Central memory CD8-positive, alpha-beta T cell (primary cell): ENCODE measurements at regions not wholly inside any gene's neighbourhood (a gene's known extent, or its start where the extent isn't known, plus 50 kb on each side); places are given as distances from the start of the nearest gene placed in this dataset.

ENCODE experiments used
- ATAC-seq: fragments of 150-1000 bp; cut with Tn5 transposase; replicated peaks from 2 replicates; pipeline ENCODE4 v1.10.0; 2022; ENCODE audit warnings: mild to moderate bottlenecking, moderate FRiP score, moderate number of reproducible peaks; ENCODE audit not compliant: poor library complexity, severe bottlenecking; ENCODE audit errors: extremely low read depth
- DNase-seq, 2 donors: peaks; one replicate each; pipeline ENCODE4 v3.0.0; 2021; ENCODE audit warnings: low spot score in 2 of 2
- H3K27ac Mint-ChIP-seq: one replicate; pipeline ENCODE4 v1.8.0; 2022; ENCODE audit warnings: low read depth, mild to moderate bottlenecking, moderate library complexity, mixed read lengths
- H3K27me3 Mint-ChIP-seq: one replicate; pipeline ENCODE4 v1.8.0; 2022; ENCODE audit warnings: mixed read lengths
- H3K36me3 Mint-ChIP-seq: one replicate; pipeline ENCODE4 v1.8.0; 2022; ENCODE audit warnings: mild to moderate bottlenecking, moderate library complexity, mixed read lengths; ENCODE audit not compliant: insufficient read depth
- H3K4me1 Mint-ChIP-seq: one replicate; pipeline ENCODE4 v1.8.0; 2022; ENCODE audit warnings: mixed read lengths
- H3K4me3 Mint-ChIP-seq: one replicate; pipeline ENCODE4 v1.8.0; 2022; ENCODE audit warnings: mild to moderate bottlenecking, moderate library complexity, mixed read lengths
- H3K9me3 Mint-ChIP-seq: one replicate; pipeline ENCODE4 v1.8.0; 2022; ENCODE audit warnings: mixed read lengths

DNA sequence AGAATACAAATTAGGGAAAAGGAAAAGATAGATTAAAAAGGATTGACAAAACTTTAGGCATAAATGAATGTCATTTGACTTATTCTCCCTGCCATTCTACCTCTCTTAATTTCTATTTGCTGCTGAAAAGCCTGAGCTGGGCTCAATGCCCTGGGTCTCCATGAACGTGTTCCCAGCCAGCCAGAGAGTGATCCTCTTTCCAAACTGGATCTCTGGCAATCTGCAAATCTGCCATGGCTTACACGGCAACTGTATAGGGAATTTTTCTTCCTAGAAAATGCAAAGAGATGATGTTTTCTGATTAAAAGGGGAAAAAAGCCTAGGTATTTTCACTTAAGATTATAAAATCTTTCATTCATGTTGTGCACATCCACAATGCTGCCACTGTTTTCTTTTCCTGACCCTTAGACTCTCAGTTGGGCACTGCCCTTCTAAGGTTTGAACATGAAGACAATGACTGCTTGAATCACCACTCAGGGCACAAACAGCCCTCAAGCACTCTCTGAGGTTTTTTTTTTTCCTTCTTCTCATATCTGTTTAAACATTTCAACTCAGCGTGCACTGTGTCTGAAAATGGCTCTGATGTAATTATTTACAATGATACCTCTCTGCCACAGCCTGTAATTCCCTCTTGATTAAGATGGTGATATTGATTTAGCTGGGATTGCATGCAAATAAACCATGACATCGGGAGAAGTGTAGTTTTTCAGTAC is 60.3 kb downstream of the DACT1 start:
- Mint-ChIP-seq H3K27me3 (peaks cover 33% of the 10 kb centered on the region), H3K36me3 (no peaks in the 10 kb centered on the region), H3K4me1 (no peaks in the 10 kb centered on the region), H3K9me3 (no peaks in the 10 kb centered on the region), H3K27ac (no peak overlapping the region), H3K4me3 (no peak overlapping the region)
- ATAC-seq (no peak), DNase-seq (no peak)

- Mint-ChIP-seq H3K36me3 (no peaks in the 10 kb centered on the region), H3K27ac (no peak overlapping the region), H3K4me3 (no peak overlapping the region)
Observed at GRCh38 chr14:58699681-58700205, 62.0 kb downstream of the DACT1 start.

DNA sequence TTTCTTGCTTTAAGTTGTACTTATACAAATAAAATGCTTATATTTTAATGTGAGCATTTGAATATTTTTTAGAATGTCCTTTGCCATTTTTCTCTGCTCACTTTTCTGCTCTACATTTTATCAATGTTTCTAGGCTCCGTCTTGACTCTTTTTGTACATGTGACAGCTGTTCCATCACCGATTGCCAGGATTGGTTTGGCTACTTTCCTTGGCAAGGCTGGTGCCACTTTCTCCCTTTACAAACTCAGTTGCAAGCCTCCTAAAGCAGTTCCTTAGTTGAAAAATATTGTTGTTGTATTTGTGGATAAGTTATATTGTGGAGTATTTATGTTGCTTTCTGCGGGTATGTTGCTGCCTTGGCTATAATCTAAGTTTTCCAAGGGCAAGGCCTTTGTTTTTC is 63.4 kb downstream of the DACT1 start:
- Mint-ChIP-seq H3K9me3 (no peaks in the 10 kb centered on the region), H3K36me3 (no peaks in the 10 kb centered on the region), H3K27me3 (peaks cover 8% of the 10 kb centered on the region), H3K27ac (no peak overlapping the region), H3K4me1 (no peaks in the 10 kb centered on the region), H3K4me3 (no peak overlapping the region)
- DNase-seq, result no peak
- ATAC-seq, result no peak

More at GRCh38 chr14:58699681-58700205, 62.0 kb downstream of the DACT1 start:
- H3K4me1 Mint-ChIP-seq, result no peaks in the 10 kb centered on the region
- ATAC-seq, result no peak
- no peaks in the 10 kb centered on the region for H3K9me3 Mint-ChIP-seq
- DNase-seq, result no peak
- peaks cover 17% of the 10 kb centered on the region for H3K27me3 Mint-ChIP-seq

DNA sequence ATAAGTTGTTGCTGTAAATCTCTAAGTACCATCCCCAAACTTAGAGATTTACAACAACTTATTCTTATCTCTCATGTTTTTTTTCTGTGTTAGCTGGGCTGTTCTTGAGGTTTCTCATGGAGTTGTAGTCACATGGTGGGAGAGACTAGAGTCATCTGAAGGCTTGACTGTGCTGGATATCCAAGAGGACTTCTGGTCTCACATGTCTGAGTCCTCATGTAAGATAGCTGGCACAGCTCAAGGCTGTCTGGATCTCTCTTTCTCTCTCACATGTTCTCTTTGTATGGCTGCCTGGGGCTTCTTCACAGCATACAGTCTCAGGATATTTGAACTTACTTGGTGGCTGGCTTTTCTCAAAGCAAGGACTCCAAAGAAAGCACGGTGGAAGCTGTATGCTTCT is 63.8 kb downstream of the DACT1 start:
- H3K4me3 Mint-ChIP-seq, result no peak overlapping the region
- H3K4me1 Mint-ChIP-seq, result no peaks in the 10 kb centered on the region
- no peak overlapping the region for H3K27ac Mint-ChIP-seq
- DNase-seq (no peak), ATAC-seq (no peak)
- no peaks in the 10 kb centered on the region for H3K9me3 Mint-ChIP-seq
- H3K36me3 Mint-ChIP-seq, result no peaks in the 10 kb centered on the region
- peaks cover 4% of the 10 kb centered on the region for H3K27me3 Mint-ChIP-seq

- H3K27ac Mint-ChIP-seq, result no peak overlapping the region
- ATAC-seq (no peak), DNase-seq (no peak)
- no peaks in the 10 kb centered on the region for H3K27me3 Mint-ChIP-seq
- no peaks in the 10 kb centered on the region for H3K4me1 Mint-ChIP-seq
- no peaks in the 10 kb centered on the region for H3K36me3 Mint-ChIP-seq
- no peaks in the 10 kb centered on the region for H3K9me3 Mint-ChIP-seq
- no peak overlapping the region for H3K4me3 Mint-ChIP-seq
Observed at GRCh38 chr14:58702441-58703160, 64.8 kb downstream of the DACT1 start.

- H3K27me3 Mint-ChIP-seq, result no peaks in the 10 kb centered on the region
- H3K9me3 Mint-ChIP-seq, result no peaks in the 10 kb centered on the region
- no peak overlapping the region for H3K4me3 Mint-ChIP-seq
- H3K27ac Mint-ChIP-seq, result no peak overlapping the region
- H3K36me3 Mint-ChIP-seq, result no peaks in the 10 kb centered on the region
- ATAC-seq (no peak), DNase-seq (no peak)
- H3K4me1 Mint-ChIP-seq, result no peaks in the 10 kb centered on the region
Observed at GRCh38 chr14:58703161-58703506, 65.4 kb downstream of the DACT1 start.

DNA sequence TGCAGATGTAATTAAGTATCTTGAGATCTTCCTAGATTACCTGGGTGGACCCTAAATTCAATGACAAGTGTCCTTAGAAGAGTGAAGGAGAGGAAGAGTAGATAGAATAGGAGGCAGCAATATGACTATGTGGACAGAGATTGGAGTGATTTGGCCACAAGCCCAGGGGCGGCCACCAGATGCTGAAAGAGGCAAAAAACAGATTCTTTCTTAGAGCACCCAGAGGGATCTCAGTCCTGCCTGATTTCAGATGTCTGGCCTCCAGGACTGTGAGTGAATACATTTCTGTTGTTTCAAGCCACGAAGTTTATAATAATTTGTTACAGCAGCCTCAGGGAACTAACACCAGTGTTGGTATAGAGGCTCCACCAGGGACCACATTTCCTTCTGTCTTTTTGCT is 67.3 kb downstream of the DACT1 start:
- DNase-seq (no peak), ATAC-seq (no peak)
- H3K9me3 Mint-ChIP-seq, result no peaks in the 10 kb centered on the region

GRCh38 chr14:58707949-58708348 is 70.2 kb downstream of the DACT1 start:
- no peak for DNase-seq
- no peaks in the 10 kb centered on the region for H3K4me1 Mint-ChIP-seq
- no peaks in the 10 kb centered on the region for H3K36me3 Mint-ChIP-seq
- no peak overlapping the region for H3K4me3 Mint-ChIP-seq
- no peak overlapping the region for H3K27ac Mint-ChIP-seq
- no peak for ATAC-seq
- peaks cover 9% of the 10 kb centered on the region for H3K27me3 Mint-ChIP-seq
- H3K9me3 Mint-ChIP-seq, result no peaks in the 10 kb centered on the region

More for the DNA sequence above, 67.3 kb downstream of the DACT1 start:
- Mint-ChIP-seq H3K27me3 (no peaks in the 10 kb centered on the region), H3K27ac (no peak overlapping the region), H3K4me3 (no peak overlapping the region), H3K36me3 (no peaks in the 10 kb centered on the region), H3K4me1 (no peaks in the 10 kb centered on the region)

- DNase-seq (no peak), ATAC-seq (no peak)
- Mint-ChIP-seq H3K36me3 (no peaks in the 10 kb centered on the region), H3K27ac (no peak overlapping the region), H3K27me3 (peaks cover 9% of the 10 kb centered on the region), H3K9me3 (no peaks in the 10 kb centered on the region), H3K4me3 (no peak overlapping the region), H3K4me1 (no peaks in the 10 kb centered on the region)
Observed at GRCh38 chr14:58709949-58710348, 72.2 kb downstream of the DACT1 start.

- Mint-ChIP-seq H3K27me3 (peaks cover 13% of the 10 kb centered on the region), H3K9me3 (no peaks in the 10 kb centered on the region), H3K4me3 (no peak overlapping the region), H3K36me3 (no peaks in the 10 kb centered on the region), H3K4me1 (peaks cover 2% of the 10 kb centered on the region), H3K27ac (no peak overlapping the region)
- DNase-seq (no peak), ATAC-seq (no peak)
Observed at GRCh38 chr14:58711382-58711781, 73.6 kb downstream of the DACT1 start.

DNA sequence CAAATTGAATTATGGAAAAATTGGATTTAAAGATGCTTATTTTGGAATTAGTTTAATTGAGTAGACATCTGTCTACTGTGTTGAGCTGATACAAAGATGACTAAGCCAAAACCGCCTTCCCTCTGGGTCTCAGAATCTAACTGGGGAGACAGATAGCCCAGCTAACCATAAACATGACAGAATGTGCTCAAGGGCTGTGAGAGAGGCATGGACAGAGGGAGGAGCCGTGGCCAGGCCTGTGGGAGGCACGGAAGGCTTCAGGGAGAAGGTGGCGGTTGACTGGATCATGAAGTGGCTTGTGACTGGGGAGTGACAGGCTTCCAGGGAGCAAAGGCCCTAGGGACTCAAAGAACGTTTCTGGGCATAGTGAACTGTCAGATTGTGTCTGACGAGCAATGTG is 74.6 kb downstream of the DACT1 start:
- H3K4me1 Mint-ChIP-seq, result peaks cover 6% of the 10 kb centered on the region

DNA sequence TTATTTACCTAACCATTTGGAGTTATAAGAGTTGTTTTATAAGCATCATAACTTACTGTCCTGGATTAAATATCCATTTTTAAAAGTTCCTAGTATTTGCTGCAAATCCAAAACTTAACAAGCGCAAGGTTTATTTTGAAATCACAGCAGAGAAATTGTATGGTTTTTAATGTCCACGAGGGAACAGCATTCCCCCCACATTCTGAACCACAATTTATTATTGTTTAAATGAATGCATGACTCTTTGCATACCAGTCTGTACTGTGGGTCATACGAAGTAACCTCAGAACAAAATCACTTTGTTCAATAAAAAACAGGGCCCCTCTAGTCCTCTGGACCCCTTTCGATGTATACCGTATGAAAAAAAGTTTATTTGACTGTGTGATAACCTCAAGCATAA is 75.9 kb downstream of the DACT1 start:
- H3K4me3 Mint-ChIP-seq, result no peak overlapping the region
- H3K27me3 Mint-ChIP-seq, result peaks cover 19% of the 10 kb centered on the region
- H3K36me3 Mint-ChIP-seq, result no peaks in the 10 kb centered on the region
- DNase-seq (no peak), ATAC-seq (no peak)
- no peak overlapping the region for H3K27ac Mint-ChIP-seq
- peaks cover 6% of the 10 kb centered on the region for H3K4me1 Mint-ChIP-seq
- H3K9me3 Mint-ChIP-seq, result no peaks in the 10 kb centered on the region

More for the DNA sequence above, 74.6 kb downstream of the DACT1 start:
- no peak for ATAC-seq
- Mint-ChIP-seq H3K27me3 (peaks cover 19% of the 10 kb centered on the region), H3K36me3 (no peaks in the 10 kb centered on the region), H3K4me3 (no peak overlapping the region), H3K27ac (no peak overlapping the region), H3K9me3 (no peaks in the 10 kb centered on the region)
- DNase-seq, result no peak

- DNase-seq (no peak), ATAC-seq (no peak)
- Mint-ChIP-seq H3K4me1 (peaks cover 6% of the 10 kb centered on the region), H3K9me3 (no peaks in the 10 kb centered on the region), H3K27me3 (peaks cover 19% of the 10 kb centered on the region), H3K36me3 (no peaks in the 10 kb centered on the region), H3K27ac (no peak overlapping the region), H3K4me3 (peak overlapping the region; percentile 2)
Observed at GRCh38 chr14:58716706-58717105, 78.9 kb downstream of the DACT1 start.
